Pancreas (tissue), 10 donors: ENCODE measurements at regions not wholly inside any gene's neighbourhood (a gene's known extent, or its start where the extent isn't known, plus 50 kb on each side); places are given as distances from the start of the nearest gene placed in this dataset.
"Not testable (repeated sequence)": the region's sequence is repeated elsewhere in the genome, so short reads cannot be mapped to it uniquely, and the experiment has no call there.

ENCODE experiments used
- ATAC-seq, 4 donors: fragments of 200-7000 bp; cut with Tn5 transposase; one replicate each; pipeline versions ENCODE4 v1.8.0 to v1.9.1; 2020; ENCODE audit warnings: mild to moderate bottlenecking in 4 of 4, moderate library complexity in 4 of 4
- DNase-seq, 6 donors: peaks; one replicate each; pipeline ENCODE4 v3.0.0-alpha.2; 2020
- FAIRE-seq: peaks from 2 replicates; lab custom pipeline; 2012; peaks lifted over from hg19 to GRCh38; lab: Jason Lieb, UNC
- H3K27ac ChIP-seq, 4 donors: fragments of 200-600 bp; sonication (generic); 1 replicate in 3 of 4; 2 replicates in 1 of 4; pipeline versions ENCODE4 v1.5.0 to v1.8.0; 2020
- H3K27me3 ChIP-seq, 4 donors: fragments of 200-600 bp; one replicate each; pipeline ENCODE4 v1.8.0; 2021
- H3K36me3 ChIP-seq, 3 donors: fragments of 200-600 bp; sonication (generic) in 1 of 3; one replicate each; pipeline versions ENCODE4 v1.5.0 to v1.8.0; 2020 to 2021
- H3K4me1 ChIP-seq, 3 donors: fragments of 200-600 bp; one replicate each; pipeline ENCODE4 v1.8.0; 2021
- H3K4me3 ChIP-seq, 4 donors: fragments of 200-600 bp; sonication (generic) in 2 of 4; one replicate each; pipeline versions ENCODE4 v1.5.0 to v1.8.0; 2020 to 2021
- H3K9me3 ChIP-seq, 4 donors: fragments of 200-600 bp; one replicate each; pipeline ENCODE4 v1.8.0; 2021
- CTCF ChIP-seq, 4 donors: fragments of 200-600 bp; sonication (generic) in 3 of 4; IDR thresholded peaks; one replicate each; pipeline versions ENCODE4 v1.5.0 to v1.8.0; 2021; ENCODE audit warnings: antibody characterized with exemption in 4 of 4
- WGBS, 2 donors: extraction: QIAGEN DNeasy Blood & Tissue Kit; methylation state at CpG; one replicate each; pipeline ENCODE4 v1.1.7; 2013; 5-methylcytosine and 5-hydroxymethylcytosine counted together
- intact Hi-C, 3 donors: fragments of 100-400 bp; cut with DNase I; formaldehyde crosslinking; loops; one replicate each; pipeline versions ENCODE4 v1.11.1 to v1.14.2; 2022
- donor health status: healthy with polysubstance abuse.
- donor health status: DM: no; HTN: no; CAD: no; lungs with moderate emphysema.
- donor health status: DM: no; HTN: no; CAD: no.
- donor health status: control.
- donor health status: control.
- donor health status: Bipolar disorder and iron deficiency.
- donor health status: DM: yes; HTN: yes; CAD: no.
- donor health status: DM: no; HTN: no; CAD: no.
- donor health status: DM: no; HTN: no; CAD: no.
- donor health status: DM: yes; HTN: yes; CAD: no.

- no peak overlapping the region for H3K4me3 ChIP-seq
- H3K27ac ChIP-seq = no peak overlapping the region
- no peak for TF ChIP-seq CTCF (IDR thresholded peaks at IDR 0.05)
- ATAC-seq = no peak
- no peak for FAIRE-seq
- H3K9me3 ChIP-seq = no peaks in the 10 kb centered on the region
- DNase-seq = no peak
- 63 to 74% methylated on average over 7 of the region's 7 CpGs for WGBS, 2 donors
- intact Hi-C loops = no loop called here
- no peaks in the 10 kb centered on the region for H3K27me3 ChIP-seq
- no peaks in the 10 kb centered on the region for H3K36me3 ChIP-seq
- H3K4me1 ChIP-seq = no peaks in the 10 kb centered on the region
Observed at GRCh38 chr9:111276431-111277128, 53.4 kb downstream of the OR2K2 start.

GRCh38 chr9:111274737-111275136, 55.3 kb downstream of the OR2K2 start:
- H3K27me3 ChIP-seq = no peaks in the 10 kb centered on the region
- intact Hi-C loops = no loop called here
- H3K9me3 ChIP-seq = no peaks in the 10 kb centered on the region
- H3K4me1 ChIP-seq = no peaks in the 10 kb centered on the region
- no peaks in the 10 kb centered on the region for H3K36me3 ChIP-seq
- no peak for TF ChIP-seq CTCF (IDR thresholded peaks at IDR 0.05)
- WGBS, 2 donors = 82 to 93% methylated on average over 2 of the region's 2 CpGs
- FAIRE-seq (no peak), ATAC-seq (no peak), DNase-seq (no peak)
- no peak overlapping the region for H3K4me3 ChIP-seq
- no peak overlapping the region for H3K27ac ChIP-seq

- 44 to 46% methylated on average over 4 of the region's 4 CpGs for WGBS, 2 donors
- no peaks in the 10 kb centered on the region for H3K27me3 ChIP-seq
- ATAC-seq (no peak), DNase-seq (no peak), FAIRE-seq (no peak)
- intact Hi-C loops = no loop called here
- no peaks in the 10 kb centered on the region for H3K4me1 ChIP-seq
- no peak overlapping the region for H3K4me3 ChIP-seq
- no peaks in the 10 kb centered on the region for H3K9me3 ChIP-seq
- no peak for TF ChIP-seq CTCF (IDR thresholded peaks at IDR 0.05)
- no peaks in the 10 kb centered on the region for H3K36me3 ChIP-seq
- no peak overlapping the region for H3K27ac ChIP-seq
Observed at GRCh38 chr9:111272581-111272980, 57.4 kb downstream of the OR2K2 start.

GRCh38 chr9:111271481-111272080, 58.4 kb downstream of the OR2K2 start:
- WGBS, 2 donors = 63 to 73% methylated on average over 4 of the region's 4 CpGs
- no peaks in the 10 kb centered on the region for H3K27me3 ChIP-seq
- H3K36me3 ChIP-seq = no peaks in the 10 kb centered on the region
- no peak overlapping the region for H3K4me3 ChIP-seq
- H3K9me3 ChIP-seq = no peaks in the 10 kb centered on the region
- H3K27ac ChIP-seq = no peak overlapping the region
- no peaks in the 10 kb centered on the region for H3K4me1 ChIP-seq
- no peak for ATAC-seq
- intact Hi-C loops = no loop called here
- no peak for FAIRE-seq
- DNase-seq = no peak
- no peak for TF ChIP-seq CTCF (IDR thresholded peaks at IDR 0.05)

GRCh38 chr9:111271047-111271446, 59.0 kb downstream of the OR2K2 start:
- Histone ChIP-seq H3K4me3 (no peak overlapping the region), H3K27me3 (no peaks in the 10 kb centered on the region), H3K27ac (no peak overlapping the region), H3K9me3 (no peaks in the 10 kb centered on the region), H3K36me3 (no peaks in the 10 kb centered on the region), H3K4me1 (no peaks in the 10 kb centered on the region)
- intact Hi-C loops = no loop called here
- no peak for TF ChIP-seq CTCF (IDR thresholded peaks at IDR 0.05)
- FAIRE-seq (no peak), DNase-seq (no peak), ATAC-seq (no peak)
- 80 to 96% methylated on average over 2 of the region's 2 CpGs for WGBS, 2 donors

- DNase-seq, H3K27me3 ChIP-seq, intact Hi-C loops, H3K4me1 ChIP-seq, H3K9me3 ChIP-seq, ATAC-seq, H3K4me3 ChIP-seq, FAIRE-seq, H3K36me3 ChIP-seq, H3K27ac ChIP-seq: not testable (repeated sequence)
- WGBS, 2 donors = 79 to 80% methylated on average over 5 of the region's 5 CpGs
Observed at GRCh38 chr9:111266024-111266423, 64.0 kb downstream of the OR2K2 start.
